Vagina (tissue), 2 donors: ENCODE measurements at regions not wholly inside any gene's neighbourhood (a gene's known extent, or its start where the extent isn't known, plus 50 kb on each side); places are given as distances from the start of the nearest gene placed in this dataset.

Source experiments
- CTCF ChIP-seq, 3 experiments: fragments of 450-650 bp in 2 of 3; fragments of 200-600 bp in 1 of 3; sonication (generic) in 1 of 3; IDR thresholded peaks; one replicate each; pipeline ENCODE4 v1.5.1; 2017 to 2019; ENCODE audit warnings: antibody characterized with exemption in 3 of 3, mild to moderate bottlenecking in 2 of 3, moderate library complexity in 2 of 3
- POLR2A ChIP-seq, 2 donors: fragments of 450-650 bp; IDR thresholded peaks; one replicate each; pipeline ENCODE4 v1.6.1; 2017; ENCODE audit warnings: antibody characterized with exemption in 2 of 2, mild to moderate bottlenecking in 2 of 2, moderate library complexity in 2 of 2

- TF ChIP-seq CTCF (IDR thresholded peaks at IDR 0.05), result no peak
- no peak for TF ChIP-seq POLR2A (IDR thresholded peaks at IDR 0.05)
Measured at GRCh38 chr6:12440981-12441380, 150.8 kb downstream of the EDN1 start.
